SK-N-MC (cell line): ENCODE measurements at regions not wholly inside any gene's neighbourhood (a gene's known extent, or its start where the extent isn't known, plus 50 kb on each side); places are given as distances from the start of the nearest gene placed in this dataset.

Experiments
- EZH2 ChIP-seq: fragments of 200-600 bp; sonication (generic); IDR thresholded peaks from one replicate; pipeline ENCODE4 v1.6.1; 2017; ENCODE audit warnings: antibody characterized with exemption
- FOXP2 ChIP-seq: optimal IDR thresholded peaks from 2 replicates; pipeline ENCODE3; 2011; ENCODE audit warnings: mild to moderate bottlenecking, moderate library complexity; ENCODE audit not compliant: insufficient read depth; ENCODE audit errors: extremely low read length, control extremely low read depth
- POLR2AphosphoS5 ChIP-seq: IDR thresholded peaks from 2 replicates; pipeline ENCODE4 v1.6.1; 2012; ENCODE audit warnings: mild to moderate bottlenecking, low read depth, low read length, borderline replicate concordance

DNA sequence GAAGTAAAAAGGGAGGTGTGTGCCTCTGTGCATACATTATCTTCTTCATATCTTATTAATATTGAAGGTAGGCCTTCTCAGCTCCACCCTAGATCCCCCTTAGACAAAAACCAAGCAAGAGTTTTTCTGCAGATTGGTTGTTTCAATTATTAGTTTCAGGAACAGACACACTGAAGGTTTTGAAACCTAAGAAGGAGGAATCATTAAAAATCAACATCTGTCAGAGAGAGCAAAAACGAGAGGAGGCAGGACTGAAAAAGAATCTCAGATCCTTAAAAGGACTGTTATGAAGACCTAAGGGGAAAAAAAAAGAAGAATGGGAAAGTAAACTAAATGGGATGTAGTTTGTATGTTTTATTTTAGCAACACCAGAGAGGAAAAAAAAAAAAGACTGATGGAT, 560.8 kb upstream of the JAG1 start:
- TF ChIP-seq POLR2AphosphoS5: no peak
- no peak for TF ChIP-seq EZH2
- TF ChIP-seq FOXP2: no peak
